Activated T-cell treated with anti-CD3 and anti-CD28 coated beads, Interleukin-2, amount 50 U/mL, for 4 hours (primary cell): ENCODE measurements at regions not wholly inside any gene's neighbourhood (a gene's known extent, or its start where the extent isn't known, plus 50 kb on each side); places are given as distances from the start of the nearest gene placed in this dataset.
"Not testable (repeated sequence)": the region's sequence is repeated elsewhere in the genome, so short reads cannot be mapped to it uniquely, and the experiment has no call there.

Experiments used
- ATAC-seq, 2 donors: fragments of 200-7000 bp; cut with Tn5 transposase; one replicate each; pipeline ENCODE4 v1.10.0; 2021
- DNase-seq: peaks from one replicate; pipeline ENCODE4 v3.0.0-alpha.2; 2020
- H3K27me3 Mint-ChIP-seq: one replicate; pipeline ENCODE4 v1.8.0; 2021; ENCODE audit warnings: low read depth, mixed read lengths
- H3K36me3 Mint-ChIP-seq: one replicate; pipeline ENCODE4 v1.8.0; 2022; ENCODE audit warnings: mixed read lengths; ENCODE audit not compliant: insufficient read depth
- H3K4me1 Mint-ChIP-seq: one replicate; pipeline ENCODE4 v1.8.0; 2021; ENCODE audit warnings: low read depth, mixed read lengths
- H3K4me3 Mint-ChIP-seq: one replicate; pipeline ENCODE4 v1.8.0; 2021; ENCODE audit warnings: mild to moderate bottlenecking, moderate library complexity, mixed read lengths
- H3K9me3 Mint-ChIP-seq: one replicate; pipeline ENCODE4 v1.8.0; 2021; ENCODE audit warnings: mixed read lengths

DNA sequence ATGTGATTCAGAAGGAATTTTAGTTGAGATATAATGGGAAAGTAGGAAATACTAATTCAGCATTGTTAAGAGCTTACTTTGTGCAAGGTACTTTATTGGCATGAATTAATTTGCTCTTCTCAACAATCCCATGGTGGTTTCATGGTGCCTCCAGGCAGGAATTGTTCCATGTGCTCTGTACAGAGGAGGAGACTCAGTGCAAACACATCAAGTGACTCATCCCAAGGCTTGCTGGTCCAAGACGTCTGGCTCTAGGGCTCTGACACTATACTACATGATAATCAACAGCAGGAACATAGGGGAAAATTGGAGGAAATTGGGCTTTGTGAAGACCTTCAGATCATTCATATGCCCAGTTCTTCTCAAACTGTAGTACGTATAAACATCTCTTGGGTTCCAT, 66.5 kb upstream of the PRKG1 start:
- peaks cover 5% of the 10 kb centered on the region for H3K9me3 Mint-ChIP-seq

DNA sequence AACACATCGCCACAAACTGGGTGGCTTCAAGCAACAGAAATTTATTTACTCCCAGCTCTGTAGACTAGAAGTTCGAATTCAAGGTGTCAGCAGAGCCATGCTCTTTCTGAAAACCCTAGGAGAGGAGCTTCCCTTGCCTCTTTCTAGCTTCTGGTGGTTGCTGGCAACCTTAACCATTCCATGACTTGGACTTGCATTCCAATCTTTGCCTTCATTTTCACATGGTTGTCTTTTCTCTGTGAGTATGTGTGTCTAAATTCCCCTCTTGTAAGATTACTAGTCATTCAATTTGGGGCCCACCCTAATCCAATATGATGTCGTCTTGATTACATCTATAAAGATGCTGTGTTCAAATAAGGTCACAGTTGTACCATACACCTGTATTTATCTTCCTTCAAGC, 65.9 kb upstream of the PRKG1 start:
- Mint-ChIP-seq H3K36me3 (no peaks in the 10 kb centered on the region), H3K4me1 (no peaks in the 10 kb centered on the region), H3K4me3 (no peak overlapping the region), H3K27me3 (peaks cover 13% of the 10 kb centered on the region), H3K9me3 (peaks cover 5% of the 10 kb centered on the region)
- DNase-seq = no peak
- ATAC-seq = no peak

More for the DNA sequence above, 66.5 kb upstream of the PRKG1 start:
- no peaks in the 10 kb centered on the region for H3K4me1 Mint-ChIP-seq
- no peaks in the 10 kb centered on the region for H3K36me3 Mint-ChIP-seq
- ATAC-seq (no peak), DNase-seq (no peak)
- H3K27me3 Mint-ChIP-seq = peaks cover 13% of the 10 kb centered on the region
- no peak overlapping the region for H3K4me3 Mint-ChIP-seq

DNA sequence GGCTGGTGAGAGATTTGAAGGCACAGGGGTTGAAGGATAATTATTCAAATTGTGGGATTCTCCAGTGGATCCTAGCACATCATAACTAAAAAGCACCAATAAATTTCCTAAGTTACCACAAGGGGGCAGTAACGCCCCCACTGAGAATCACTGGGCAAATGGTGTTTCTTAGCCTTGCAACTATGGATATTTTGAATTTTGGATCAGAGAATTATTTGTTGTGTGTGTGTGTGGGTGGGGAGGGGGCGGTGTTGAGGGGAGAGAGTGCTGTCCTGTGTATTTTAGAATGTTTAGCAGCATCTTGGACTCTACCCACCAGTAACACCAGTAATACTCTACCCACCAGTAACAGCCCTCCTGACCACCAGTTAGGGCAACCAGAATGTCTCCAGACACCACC, 63.3 kb upstream of the PRKG1 start:
- H3K4me1 Mint-ChIP-seq = peaks cover 8% of the 10 kb centered on the region
- H3K9me3 Mint-ChIP-seq = peaks cover 5% of the 10 kb centered on the region
- H3K4me3 Mint-ChIP-seq = no peak overlapping the region
- no peak for ATAC-seq
- no peaks in the 10 kb centered on the region for H3K36me3 Mint-ChIP-seq
- no peak for DNase-seq
- peaks cover 13% of the 10 kb centered on the region for H3K27me3 Mint-ChIP-seq

- peaks cover 13% of the 10 kb centered on the region for H3K27me3 Mint-ChIP-seq
- ATAC-seq (no peak), DNase-seq (no peak)
- no peak overlapping the region for H3K4me3 Mint-ChIP-seq
- no peaks in the 10 kb centered on the region for H3K36me3 Mint-ChIP-seq
- peaks cover 5% of the 10 kb centered on the region for H3K9me3 Mint-ChIP-seq
- peaks cover 8% of the 10 kb centered on the region for H3K4me1 Mint-ChIP-seq
Observed at GRCh38 chr10:51012073-51012472, 62.2 kb upstream of the PRKG1 start.

DNA sequence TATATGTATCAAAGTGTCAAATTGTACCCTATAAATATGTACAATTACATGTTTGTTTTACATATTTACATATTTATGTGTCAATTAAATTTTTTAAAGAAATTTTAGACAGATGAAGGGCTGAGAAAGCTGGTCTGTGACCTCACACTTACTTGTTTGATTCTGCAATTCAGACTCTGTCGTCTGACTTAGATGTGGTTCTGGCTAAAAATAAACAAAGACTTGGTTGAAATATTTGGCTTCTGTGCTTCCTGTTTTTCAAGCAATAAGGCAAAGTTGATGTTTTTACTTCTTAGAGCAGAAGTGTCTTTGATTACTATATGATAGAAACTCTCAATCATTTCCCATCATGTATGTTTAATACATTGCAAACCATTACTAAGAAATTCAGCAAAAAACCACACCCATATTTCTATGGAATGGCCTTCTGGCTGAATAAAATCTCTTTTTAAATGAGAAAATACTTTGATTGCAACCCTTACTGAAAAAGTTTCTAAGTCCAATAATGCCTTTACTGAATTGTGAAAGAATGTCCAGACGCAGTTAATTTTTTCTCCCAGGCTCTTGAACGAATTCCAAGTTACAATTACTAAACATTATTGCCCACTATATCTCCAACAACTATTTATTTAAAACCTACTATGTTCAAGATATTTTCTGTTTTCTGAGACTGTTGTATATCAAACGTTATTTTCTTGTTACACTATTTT, 59.5 kb upstream of the PRKG1 start:
- Mint-ChIP-seq H3K27me3 (peaks cover 7% of the 10 kb centered on the region), H3K36me3 (no peaks in the 10 kb centered on the region), H3K4me3 (no peak overlapping the region), H3K4me1 (peaks cover 8% of the 10 kb centered on the region), H3K9me3 (peaks cover 5% of the 10 kb centered on the region)
- DNase-seq = no peak
- ATAC-seq = no peak

- not testable (repeated sequence) for H3K9me3 Mint-ChIP-seq, H3K4me1 Mint-ChIP-seq, ATAC-seq, DNase-seq, H3K4me3 Mint-ChIP-seq, H3K36me3 Mint-ChIP-seq, H3K27me3 Mint-ChIP-seq
Observed at GRCh38 chr10:51015390-51015754, 58.9 kb upstream of the PRKG1 start.

DNA sequence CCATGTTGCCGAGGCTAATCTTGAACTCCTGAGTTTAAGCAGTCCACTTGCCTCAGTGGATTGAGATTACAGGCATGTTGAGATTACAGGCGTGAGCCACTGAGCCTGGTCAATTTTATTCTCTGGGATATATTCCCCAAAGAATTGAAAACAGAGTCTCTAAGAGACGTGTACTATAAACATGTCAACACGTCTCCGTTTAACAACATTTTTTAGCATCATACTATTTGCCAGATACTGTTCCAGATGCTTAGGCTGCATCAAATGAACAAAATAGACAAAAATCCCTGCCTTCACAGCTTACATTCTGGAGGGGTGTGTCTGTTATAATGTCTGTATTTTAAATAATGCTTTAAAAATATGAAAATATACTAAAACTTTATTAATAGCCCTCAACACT, 54.1 kb upstream of the PRKG1 start:
- ATAC-seq (no peak), DNase-seq (no peak)
- Mint-ChIP-seq H3K27me3 (no peaks in the 10 kb centered on the region), H3K4me3 (no peak overlapping the region), H3K4me1 (peaks cover 2% of the 10 kb centered on the region), H3K36me3 (no peaks in the 10 kb centered on the region), H3K9me3 (no peaks in the 10 kb centered on the region)

DNA sequence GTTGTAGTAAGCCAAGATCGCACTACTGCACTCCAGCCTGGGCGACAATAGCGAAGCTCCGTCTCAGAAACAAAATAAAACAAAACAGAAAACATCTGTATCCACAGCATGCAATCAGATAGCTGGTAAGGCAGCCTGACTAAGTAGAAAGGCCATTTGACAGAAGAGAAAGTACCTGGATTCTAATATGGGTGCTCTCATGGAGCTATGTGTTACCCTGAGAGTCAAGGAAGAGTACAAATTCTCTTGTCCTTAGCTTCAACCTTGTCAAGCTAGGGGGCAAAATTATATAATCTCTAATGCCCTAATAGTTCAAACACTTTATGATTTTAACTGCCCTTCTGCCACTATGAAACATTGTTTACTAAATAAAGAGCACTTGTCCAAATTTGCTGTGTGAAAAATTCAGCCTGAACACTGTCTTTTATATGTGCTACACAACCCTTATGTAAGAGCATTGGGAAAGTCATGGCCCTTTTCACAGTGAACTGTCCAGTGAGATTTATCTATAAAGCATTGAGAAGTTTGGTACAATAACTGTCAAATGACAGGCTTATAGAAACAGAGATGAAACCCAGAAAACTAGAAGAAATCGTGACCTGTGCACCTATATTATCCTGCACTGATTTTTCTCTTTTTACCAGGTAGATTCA, 51.2 kb upstream of the PRKG1 start:
- H3K27me3 Mint-ChIP-seq = no peaks in the 10 kb centered on the region
- no peaks in the 10 kb centered on the region for H3K9me3 Mint-ChIP-seq
- DNase-seq = no peak
- no peak overlapping the region for H3K4me3 Mint-ChIP-seq
- no peaks in the 10 kb centered on the region for H3K4me1 Mint-ChIP-seq
- H3K36me3 Mint-ChIP-seq = no peaks in the 10 kb centered on the region
- ATAC-seq = no peak

DNA sequence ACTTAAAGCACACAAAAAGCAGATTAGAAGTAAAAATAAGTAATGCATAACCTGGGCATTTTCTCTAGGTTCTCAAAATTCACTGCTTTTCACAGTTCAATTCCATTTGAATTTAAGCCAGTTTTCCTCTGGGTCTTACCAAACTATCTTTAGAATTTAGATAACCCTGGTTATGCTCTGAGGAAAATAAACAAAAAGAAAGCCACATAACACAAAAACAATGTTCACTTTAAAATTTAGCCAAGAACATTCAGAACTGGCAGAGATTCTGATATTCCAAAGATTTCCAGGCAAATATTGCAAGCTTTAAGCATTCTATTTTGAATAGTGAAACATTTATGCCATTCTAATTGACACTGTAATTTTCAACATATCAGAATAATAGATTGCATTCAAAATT, 50.7 kb upstream of the PRKG1 start:
- H3K9me3 Mint-ChIP-seq = no peaks in the 10 kb centered on the region
- no peaks in the 10 kb centered on the region for H3K36me3 Mint-ChIP-seq
- DNase-seq (no peak), ATAC-seq (no peak)
- no peak overlapping the region for H3K4me3 Mint-ChIP-seq
- no peaks in the 10 kb centered on the region for H3K4me1 Mint-ChIP-seq
- H3K27me3 Mint-ChIP-seq = no peaks in the 10 kb centered on the region
